MCF 10A (cell line): ENCODE measurements at regions not wholly inside any gene's neighbourhood (a gene's known extent, or its start where the extent isn't known, plus 50 kb on each side); places are given as distances from the start of the nearest gene placed in this dataset.

Experiments used
- BruUV-seq: library from RNA; stranded (reverse); fragments of 400-500 nt; replicated peaks from 2 replicates; lab custom pipeline; 2021; lab: Mats Ljungman, UMichigan
- CTCF ChIA-PET: fragments of 300-600 bp; sonication (Branson Sonifier 250); formaldehyde crosslinking; extraction: SDS; loops from one replicate; lab custom pipeline; 2021; ENCODE audit warnings: antibody characterized with exemption, inconsistent platforms; lab: Yijun Ruan, JAX
- POLR2A ChIA-PET: fragments of 300-600, 350-650 bp; sonication (Branson Sonifier 250); formaldehyde crosslinking; extraction: SDS; loops from one replicate; lab custom pipeline; 2020; ENCODE audit warnings: antibody characterized with exemption, inconsistent platforms; lab: Yijun Ruan, JAX
- DNase-seq: peaks from one replicate; pipeline ENCODE4 v3.0.0-alpha.2; 2018; ENCODE audit not compliant: unreplicated experiment
- H3K27ac Mint-ChIP-seq: one replicate; pipeline ENCODE4 v1.8.0; 2022; ENCODE audit warnings: mild to moderate bottlenecking, low read depth, mixed read lengths; ENCODE audit not compliant: unreplicated experiment
- H3K27me3 Mint-ChIP-seq: one replicate; pipeline ENCODE4 v1.8.0; 2022; ENCODE audit warnings: mixed read lengths; ENCODE audit not compliant: insufficient read depth, unreplicated experiment
- H3K36me3 Mint-ChIP-seq: one replicate; pipeline ENCODE4 v1.8.0; 2022; ENCODE audit warnings: mild to moderate bottlenecking, moderate library complexity, mixed read lengths; ENCODE audit not compliant: insufficient read depth, unreplicated experiment
- H3K4me1 Mint-ChIP-seq: one replicate; pipeline ENCODE4 v1.8.0; 2022; ENCODE audit warnings: mixed read lengths; ENCODE audit not compliant: insufficient read depth, unreplicated experiment
- H3K4me3 Mint-ChIP-seq: one replicate; pipeline ENCODE4 v1.8.0; 2022; ENCODE audit warnings: mild to moderate bottlenecking, moderate library complexity, mixed read lengths; ENCODE audit not compliant: unreplicated experiment
- H3K9me3 Mint-ChIP-seq: one replicate; pipeline ENCODE4 v1.8.0; 2022; ENCODE audit warnings: mixed read lengths; ENCODE audit not compliant: unreplicated experiment
- intact Hi-C: fragments of 100-400 bp; cut with micrococcal nuclease; formaldehyde crosslinking; loops from 2 replicates; pipeline ENCODE4 v1.14.1; 2022
- TF ChIP-seq, protein P1 (sequence below): fragments of 200-600 bp; IDR thresholded peaks from one replicate; pipeline ENCODE4 v1.8.0; 2022; ENCODE audit warnings: antibody characterized with exemption, mild to moderate bottlenecking; ENCODE audit not compliant: unreplicated experiment

DNA sequence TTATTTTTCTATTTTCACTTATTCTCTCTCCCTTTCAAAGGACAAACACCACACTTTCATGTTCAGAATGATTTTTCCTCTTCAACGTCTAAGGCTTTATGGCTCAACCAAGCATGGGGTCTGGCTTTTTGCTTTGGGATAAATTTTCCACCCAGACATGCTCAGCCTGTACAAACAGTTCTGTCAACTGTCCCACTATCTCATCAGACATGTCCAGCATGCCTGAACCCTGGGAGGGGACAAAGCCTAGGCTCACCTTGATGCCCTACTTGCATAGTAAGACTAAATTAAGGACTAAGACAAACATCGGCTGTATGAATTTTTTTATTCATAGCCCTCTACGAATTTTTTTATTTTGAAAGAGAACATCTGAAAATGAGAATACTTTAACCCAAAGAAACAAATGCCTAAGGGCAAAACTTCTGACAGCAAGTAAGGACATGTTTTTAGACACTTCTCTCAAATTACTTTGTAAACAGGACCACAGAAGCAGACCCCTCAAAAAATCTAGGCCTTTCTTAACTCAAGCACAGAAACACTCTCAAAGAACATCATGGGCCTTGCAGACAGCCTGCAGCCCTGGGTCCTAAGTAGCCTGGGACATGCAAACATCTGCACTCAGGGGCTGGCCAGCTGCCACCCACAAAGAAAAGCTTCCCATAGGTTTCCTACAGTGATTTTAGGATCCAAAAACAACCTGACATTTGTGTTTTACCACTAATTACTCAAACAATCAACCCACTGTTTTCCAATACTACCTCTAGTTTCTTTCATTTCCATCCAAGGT lies 72.3 kb upstream of the PALMD start:
- no peak for DNase-seq
- no peaks in the 10 kb centered on the region for H3K9me3 Mint-ChIP-seq
- no peak overlapping the region for H3K4me3 Mint-ChIP-seq
- TF ChIP-seq, protein P1, sequence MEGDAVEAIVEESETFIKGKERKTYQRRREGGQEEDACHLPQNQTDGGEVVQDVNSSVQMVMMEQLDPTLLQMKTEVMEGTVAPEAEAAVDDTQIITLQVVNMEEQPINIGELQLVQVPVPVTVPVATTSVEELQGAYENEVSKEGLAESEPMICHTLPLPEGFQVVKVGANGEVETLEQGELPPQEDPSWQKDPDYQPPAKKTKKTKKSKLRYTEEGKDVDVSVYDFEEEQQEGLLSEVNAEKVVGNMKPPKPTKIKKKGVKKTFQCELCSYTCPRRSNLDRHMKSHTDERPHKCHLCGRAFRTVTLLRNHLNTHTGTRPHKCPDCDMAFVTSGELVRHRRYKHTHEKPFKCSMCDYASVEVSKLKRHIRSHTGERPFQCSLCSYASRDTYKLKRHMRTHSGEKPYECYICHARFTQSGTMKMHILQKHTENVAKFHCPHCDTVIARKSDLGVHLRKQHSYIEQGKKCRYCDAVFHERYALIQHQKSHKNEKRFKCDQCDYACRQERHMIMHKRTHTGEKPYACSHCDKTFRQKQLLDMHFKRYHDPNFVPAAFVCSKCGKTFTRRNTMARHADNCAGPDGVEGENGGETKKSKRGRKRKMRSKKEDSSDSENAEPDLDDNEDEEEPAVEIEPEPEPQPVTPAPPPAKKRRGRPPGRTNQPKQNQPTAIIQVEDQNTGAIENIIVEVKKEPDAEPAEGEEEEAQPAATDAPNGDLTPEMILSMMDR = no peak
- no peaks in the 10 kb centered on the region for H3K36me3 Mint-ChIP-seq
- POLR2A ChIA-PET = interaction anchor here (0.7 to 1.6 kb wide), 5 partner anchors 13 to 109 kb away, joined by 3 to 6 read pairs (median 4); no protein-coding TSS in a partner anchor
- CTCF ChIA-PET = no interaction called here
- no TSS peak for BruUV-seq
- H3K27me3 Mint-ChIP-seq = no peaks in the 10 kb centered on the region
- intact Hi-C loops = no loop called here
- peaks cover 11% of the 10 kb centered on the region for H3K4me1 Mint-ChIP-seq
- no peak overlapping the region for H3K27ac Mint-ChIP-seq

DNA sequence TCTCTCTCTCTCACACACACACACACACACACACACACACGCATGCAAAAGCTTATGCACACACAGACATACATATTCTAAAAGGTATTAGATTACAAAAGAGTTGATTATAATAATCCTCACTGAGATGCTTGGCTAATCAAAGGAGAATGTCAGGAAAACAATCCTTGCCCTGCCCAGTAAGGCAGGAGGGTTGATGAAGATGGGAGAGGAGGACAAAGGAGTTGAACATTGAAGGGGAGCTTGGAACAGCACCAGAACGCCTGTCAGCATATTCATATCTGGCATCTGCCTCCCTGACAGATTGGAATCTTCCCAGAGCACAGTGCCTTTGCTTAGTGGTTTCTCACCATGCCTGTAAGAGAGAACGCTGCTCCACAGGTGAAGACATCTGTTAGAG lies 68.6 kb upstream of the PALMD start:
- no TSS peak for BruUV-seq
- Mint-ChIP-seq H3K9me3 (peaks cover 13% of the 10 kb centered on the region), H3K4me1 (peaks cover 30% of the 10 kb centered on the region), H3K36me3 (no peaks in the 10 kb centered on the region), H3K27me3 (no peaks in the 10 kb centered on the region), H3K4me3 (no peak overlapping the region), H3K27ac (no peak overlapping the region)
- intact Hi-C loops = no loop called here
- DNase-seq = no peak
- ChIA-PET POLR2A (interaction anchor here (5.7 kb wide), 1 partner anchor 71 kb away, joined by 73 read pairs; the partner anchor contains the start of gene PALMD), CTCF (interaction anchor here (0.7 to 1.4 kb wide), 3 partner anchors 12 to 69 kb away, joined by 3 to 4 read pairs (median 3); no protein-coding TSS in a partner anchor)
- TF ChIP-seq, protein P1 = no peak

DNA sequence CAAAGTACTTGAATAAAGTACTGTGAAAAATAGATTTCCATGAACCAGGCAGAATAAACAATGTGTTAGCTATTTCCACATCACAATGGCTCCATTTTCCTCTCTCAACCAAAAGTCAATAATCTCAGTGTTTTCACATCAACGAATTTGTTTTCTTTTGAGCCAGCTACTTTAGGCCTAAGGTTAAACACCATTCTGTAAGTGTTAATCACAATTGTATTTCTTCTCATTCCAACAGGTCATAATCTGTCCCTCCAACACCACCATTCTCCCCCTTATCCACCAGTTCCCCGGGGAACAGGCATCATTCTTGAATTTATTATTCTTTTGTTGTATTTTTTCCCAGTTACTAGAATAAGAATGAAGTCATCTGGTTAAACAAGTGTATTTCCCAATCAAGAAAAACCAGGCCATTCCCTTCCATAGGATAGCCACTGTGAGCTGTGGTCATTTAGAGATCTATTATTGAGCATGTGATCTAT lies 66.2 kb upstream of the PALMD start:
- DNase-seq = peak; percentile 16

More for the DNA sequence above, 66.2 kb upstream of the PALMD start:
- ChIA-PET POLR2A (interaction anchor here (0.7 to 5.7 kb wide), 18 partner anchors 8 to 127 kb away, joined by 3 to 73 read pairs (median 8); partner anchors contain the start of gene PALMD), CTCF (interaction anchor here (0.5 to 3.3 kb wide), 9 partner anchors 36 to 127 kb away, joined by 3 to 14 read pairs (median 7); partner anchors contain the start of gene PALMD)
- Mint-ChIP-seq H3K27ac (peak overlapping the region; percentile 96), H3K4me1 (peaks cover 20% of the 10 kb centered on the region), H3K9me3 (peaks cover 13% of the 10 kb centered on the region), H3K36me3 (no peaks in the 10 kb centered on the region), H3K27me3 (no peaks in the 10 kb centered on the region), H3K4me3 (no peak overlapping the region)
- TF ChIP-seq, protein P1 = no peak
- intact Hi-C loops = loop anchor here (1.0 kb wide), 1 partner anchor 106 kb away; no protein-coding TSS in a partner anchor
- no TSS peak for BruUV-seq
